Renal cortex interstitium (tissue), 11 donors: ENCODE measurements at regions not wholly inside any gene's neighbourhood (a gene's known extent, or its start where the extent isn't known, plus 50 kb on each side); places are given as distances from the start of the nearest gene placed in this dataset.
A peak's percentile ranks its signal among the peaks of the same experiment; 100 is the strongest.
"Not testable (repeated sequence)": the region's sequence is repeated elsewhere in the genome, so short reads cannot be mapped to it uniquely, and the experiment has no call there.

Source experiments
- DNase-seq, 11 donors: peaks; one replicate each; pipeline ENCODE4 v3.0.0-alpha.2; 2013; ENCODE audit warnings: low read depth in 9 of 11, low spot score in 4 of 11; ENCODE audit errors: extremely low read depth in 1 of 11

DNA sequence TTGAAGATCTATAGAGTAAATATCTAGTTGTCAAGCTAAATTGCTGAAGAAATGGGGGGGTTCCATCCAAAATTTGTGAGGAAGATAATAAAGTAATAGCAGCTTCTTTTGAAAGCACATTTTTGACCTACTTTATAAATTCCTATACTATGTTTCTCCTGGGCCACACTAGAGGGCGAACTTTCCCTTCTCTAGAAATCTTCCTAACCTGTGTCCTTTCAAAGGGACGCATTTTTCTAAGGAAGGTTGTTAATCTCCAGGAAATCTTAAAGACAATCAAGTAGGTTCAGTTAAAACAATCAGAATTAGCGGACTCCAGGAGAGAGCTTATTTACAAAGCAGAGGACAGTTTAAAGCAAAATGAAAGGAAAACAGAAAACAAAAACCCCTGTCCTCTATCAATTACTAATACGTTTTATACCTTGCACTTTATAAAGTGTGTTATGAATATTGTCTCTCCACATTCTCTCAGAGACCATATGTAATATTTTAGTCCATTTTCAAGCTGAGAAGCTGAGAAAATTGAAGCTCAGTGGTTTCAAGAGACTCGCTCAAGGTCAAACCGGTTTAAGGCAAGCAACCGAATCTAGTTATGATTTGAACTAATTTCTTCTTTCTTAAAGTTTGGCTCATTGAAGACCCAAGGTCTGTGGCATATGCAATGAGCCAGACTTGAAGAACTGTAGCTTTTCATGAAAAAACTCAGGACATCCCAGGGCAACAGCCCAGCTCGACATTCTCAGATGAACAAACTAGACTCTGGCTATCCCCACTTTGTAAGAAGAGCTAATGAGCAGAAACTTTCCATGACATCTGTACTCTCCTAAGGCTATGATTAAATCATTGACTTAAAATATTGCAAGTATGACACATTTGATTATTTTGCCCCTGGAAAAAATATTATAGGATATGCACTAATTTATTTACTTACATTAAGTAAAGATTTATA is 273.6 kb downstream of the PAX3 start:
- DNase-seq: peak in 8 of 11 donors; percentile 15 to 43 (median 28)

DNA sequence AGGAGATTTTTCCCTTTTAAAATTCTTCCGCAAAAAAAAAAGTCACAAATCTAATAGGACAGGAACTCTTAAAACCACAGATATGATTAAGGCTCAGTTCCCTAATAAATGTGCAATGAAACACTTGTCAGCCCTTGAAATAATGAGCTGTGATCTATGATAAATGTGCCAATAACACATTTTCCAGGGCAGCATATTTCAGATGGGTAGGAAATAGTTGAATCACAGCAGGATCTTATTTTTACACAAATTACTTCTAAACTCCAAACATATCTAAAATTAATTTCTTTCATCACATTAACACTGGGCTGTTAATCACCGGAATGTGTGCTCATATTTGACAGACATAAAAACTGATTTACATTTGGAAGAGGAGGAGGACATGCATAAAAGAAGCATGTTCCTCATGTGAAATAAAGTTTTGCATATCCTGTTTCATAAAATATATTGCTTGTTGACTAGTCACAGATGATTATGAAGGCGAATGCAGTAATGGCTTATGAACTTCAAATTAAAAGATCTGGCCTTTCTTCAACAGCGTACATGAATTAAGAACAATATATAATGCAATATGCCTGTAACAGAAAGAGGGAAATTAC is 281.4 kb downstream of the PAX3 start:
- DNase-seq: peak in 1 of 11 donors; percentile 10

DNA sequence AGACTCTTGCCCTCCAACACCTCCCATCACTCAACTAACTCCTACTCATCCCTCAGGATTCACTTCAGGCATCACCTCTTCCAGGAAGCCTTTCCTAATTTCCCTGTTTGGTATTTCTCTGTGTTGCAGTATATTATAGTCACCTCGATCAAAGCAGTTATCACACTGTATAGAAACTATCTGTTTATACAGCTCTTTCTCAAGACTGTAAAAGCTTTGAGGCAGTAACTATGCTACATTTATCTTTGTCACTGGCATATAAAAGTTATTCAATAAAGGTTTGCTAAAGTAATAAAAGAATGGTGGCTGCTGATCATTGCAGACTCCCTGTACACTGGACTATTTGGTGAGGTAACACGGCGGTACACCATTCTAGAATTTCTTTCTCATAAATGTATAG is 284.9 kb downstream of the PAX3 start:
- no peak for DNase-seq

DNA sequence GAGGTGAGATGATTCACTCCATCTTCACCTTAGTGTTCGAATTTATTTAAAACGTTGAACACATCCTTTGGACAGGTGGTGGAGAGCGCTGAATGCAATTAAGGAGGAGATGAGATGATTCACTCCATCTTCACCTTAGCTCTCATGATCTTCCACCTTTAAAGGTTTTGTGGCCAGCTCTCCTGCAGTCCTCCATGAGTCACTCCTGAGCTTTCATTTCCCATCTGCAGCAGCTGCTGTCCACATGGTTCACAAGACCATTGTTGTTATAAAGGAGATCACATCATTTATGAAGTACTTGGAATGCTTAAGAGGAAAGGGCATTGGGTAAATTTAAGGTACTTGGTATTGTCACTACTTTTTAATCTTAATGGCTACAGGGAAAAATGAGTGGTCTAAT is 298.5 kb downstream of the PAX3 start:
- DNase-seq: no peak

DNA sequence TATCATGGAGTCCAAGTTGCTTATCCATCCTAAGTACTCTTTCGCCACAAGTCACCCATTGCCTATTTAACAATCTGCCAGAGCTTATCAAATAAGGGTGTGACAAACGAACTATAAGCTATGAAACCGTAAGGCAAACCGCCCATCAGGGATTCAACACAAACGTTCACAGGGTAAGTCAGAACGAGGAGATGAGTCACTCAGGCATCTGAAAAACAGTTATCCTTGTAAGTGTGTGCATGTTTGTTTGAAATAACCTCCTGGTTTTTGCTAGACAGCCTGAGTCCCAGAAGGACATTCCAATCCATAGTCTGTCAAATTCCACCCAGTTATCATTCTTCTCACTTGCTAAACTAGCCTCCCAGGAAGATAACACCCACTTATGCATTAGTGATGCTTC is 299.1 kb downstream of the PAX3 start:
- no peak for DNase-seq

GRCh38 chr2:221999166-221999565 is 299.6 kb downstream of the PAX3 start:
- no peak for DNase-seq

GRCh38 chr2:221997683-221998082 is 301.1 kb downstream of the PAX3 start:
- no peak for DNase-seq

- no peak for DNase-seq
These were observed 301.7 kb downstream of the PAX3 start for GRCh38 chr2:221997100-221997499.

- no peak for DNase-seq
These were observed 303.9 kb downstream of the PAX3 start for GRCh38 chr2:221994926-221995325.

DNA sequence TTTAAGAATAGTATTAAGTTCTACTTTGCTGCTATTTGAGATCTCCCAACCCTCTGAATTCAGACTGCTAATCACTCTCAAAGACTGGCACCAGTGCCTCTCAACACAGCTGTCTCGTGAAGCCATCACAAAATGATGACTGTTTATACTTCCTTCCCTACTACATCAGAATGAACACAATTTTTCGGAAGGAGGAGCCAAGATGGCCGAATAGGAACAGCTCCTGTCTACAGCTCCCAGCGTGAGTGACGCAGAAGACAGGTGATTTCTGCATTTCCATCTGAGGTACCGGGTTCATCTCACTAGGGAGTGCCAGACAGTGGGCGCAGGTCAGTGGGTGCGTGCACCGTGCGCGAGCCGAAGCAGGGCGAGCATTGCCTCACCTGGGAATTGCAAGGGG is 314.4 kb downstream of the PAX3 start:
- not testable (repeated sequence) for DNase-seq

- DNase-seq: no peak
These were observed 316.8 kb downstream of the PAX3 start for GRCh38 chr2:221981912-221982470.

DNA sequence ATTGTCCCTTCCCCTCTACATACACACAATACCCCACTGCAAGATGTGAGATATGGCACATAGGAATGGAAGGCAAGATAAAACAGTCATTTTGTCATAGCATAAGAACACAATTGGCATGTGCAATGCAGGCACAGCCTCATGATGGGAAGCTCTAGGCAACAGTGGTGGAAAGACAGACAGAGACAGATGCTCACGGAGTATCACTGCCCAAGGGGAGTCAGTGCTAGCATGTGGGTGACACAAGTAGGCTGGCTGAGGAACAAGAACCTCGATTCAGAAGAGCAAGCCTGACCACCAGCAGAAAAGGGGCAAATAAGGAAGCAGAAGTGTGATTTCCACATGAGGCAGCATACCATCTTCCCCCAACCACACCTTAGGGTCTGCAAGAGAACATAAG is 323.6 kb downstream of the PAX3 start:
- DNase-seq: no peak

GRCh38 chr2:221973902-221974301 is 324.9 kb downstream of the PAX3 start:
- no peak for DNase-seq

DNA sequence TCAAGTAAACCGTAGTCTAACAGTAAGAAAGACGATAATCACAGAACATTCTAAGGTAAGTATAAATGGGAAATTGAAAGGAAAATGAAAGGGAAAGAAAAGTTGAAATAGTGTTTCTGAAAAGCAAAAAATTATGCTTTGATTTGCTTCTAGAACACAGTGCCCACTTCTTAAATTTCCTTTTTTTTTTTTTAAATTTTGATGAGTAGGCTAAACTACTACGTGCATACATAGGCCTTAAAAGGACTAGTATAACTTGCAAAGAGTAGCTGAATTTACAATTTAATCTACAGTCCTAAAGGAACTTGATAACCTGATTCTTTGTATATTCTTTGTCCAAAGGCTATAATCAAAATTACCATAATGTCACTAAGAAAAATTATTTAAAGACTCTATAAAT is 325.3 kb downstream of the PAX3 start:
- no peak for DNase-seq

GRCh38 chr2:221972813-221973478 is 325.9 kb downstream of the PAX3 start:
- DNase-seq: no peak

DNA sequence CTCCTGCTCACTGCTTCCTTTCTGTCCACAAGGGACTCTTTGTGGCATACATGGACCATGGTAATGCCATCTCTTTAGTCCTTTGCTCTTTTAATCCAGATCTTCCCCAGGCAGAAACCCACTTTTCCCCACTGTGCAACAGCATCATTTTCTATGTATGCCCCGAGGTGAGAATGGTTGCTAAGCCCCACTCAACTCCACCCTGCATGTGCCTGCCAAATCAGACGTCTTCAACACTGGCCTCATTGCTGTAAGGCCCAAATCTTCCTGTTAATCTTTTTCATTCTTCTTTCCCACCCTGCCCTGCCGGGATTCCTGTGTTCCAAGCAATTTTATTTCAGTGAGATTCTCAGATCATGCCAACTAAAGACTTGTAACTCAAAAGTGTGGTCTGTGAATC is 328.4 kb downstream of the PAX3 start:
- no peak for DNase-seq

GRCh38 chr2:221969830-221970144 is 329.0 kb downstream of the PAX3 start:
- DNase-seq: no peak

GRCh38 chr2:221969087-221969829 is 329.5 kb downstream of the PAX3 start:
- peak in 10 of 11 donors; percentile 8 to 35 (median 22) for DNase-seq

- DNase-seq: no peak
These were observed 336.6 kb downstream of the PAX3 start for GRCh38 chr2:221962186-221962585.
